Lower leg skin (tissue), 4 donors: ENCODE measurements at regions not wholly inside any gene's neighbourhood (a gene's known extent, or its start where the extent isn't known, plus 50 kb on each side); places are given as distances from the start of the nearest gene placed in this dataset.
"Not testable (repeated sequence)": the region's sequence is repeated elsewhere in the genome, so short reads cannot be mapped to it uniquely, and the experiment has no call there.

Experiments used
- DNase-seq, 2 donors: peaks; one replicate each; pipeline ENCODE4 v3.0.0-alpha.2; 2019; ENCODE audit warnings: low spot score in 2 of 2
- H3K4me3 ChIP-seq: fragments of 200-600 bp; sonication (generic); 2 replicates; pipeline ENCODE4 v1.5.1; 2017; ENCODE audit warnings: mild to moderate bottlenecking, low read depth; ENCODE audit not compliant: poor library complexity, severe bottlenecking
- POLR2A ChIP-seq, 2 donors: fragments of 450-650 bp; IDR thresholded peaks; one replicate each; pipeline ENCODE4 v1.6.1; 2016 to 2017; ENCODE audit warnings: antibody characterized with exemption in 2 of 2, mild to moderate bottlenecking in 1 of 2, moderate library complexity in 1 of 2
- WGBS, 2 donors: methylation state at CpG; one replicate each; pipeline ENCODE4 v1.1.5; 2018; 5-methylcytosine and 5-hydroxymethylcytosine counted together
- intact Hi-C: fragments of 100-400 bp; cut with DNase I; formaldehyde crosslinking; loops from one replicate; pipeline ENCODE4 v1.15.0; 2023; ENCODE audit warnings: low total_unique reads
- TF ChIP-seq, protein P1 (sequence below), 3 donors: fragments of 450-650 bp; IDR thresholded peaks; one replicate each; pipeline ENCODE4 v1.5.1; 2016; ENCODE audit warnings: antibody characterized with exemption in 3 of 3, mild to moderate bottlenecking in 3 of 3, moderate library complexity in 2 of 3

DNA sequence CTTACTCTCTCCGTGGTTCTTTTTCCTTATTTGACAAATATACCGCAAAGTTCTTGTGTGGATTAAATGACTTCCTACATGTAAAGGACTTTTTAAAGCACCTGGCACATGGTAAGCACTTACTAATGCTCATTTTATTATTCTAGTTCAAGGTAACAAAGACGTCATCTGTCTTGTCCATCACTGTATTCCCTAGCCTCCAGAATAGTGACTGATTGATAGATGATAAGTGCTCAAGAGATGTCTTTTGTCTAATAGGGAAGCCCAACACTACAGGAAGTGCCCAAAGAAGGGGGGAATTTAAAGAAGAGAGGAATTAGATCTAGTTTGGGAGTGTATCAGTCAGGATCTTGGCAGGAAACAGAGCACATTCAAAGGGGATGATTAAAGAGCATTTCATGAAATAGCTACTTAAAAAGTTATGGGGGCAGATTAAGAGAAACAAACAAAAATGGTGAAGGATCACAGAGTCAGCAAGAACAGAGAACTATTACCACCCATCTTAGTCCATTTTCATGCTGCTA, 151.9 kb downstream of the GXYLT1 start:
- TF ChIP-seq POLR2A (IDR thresholded peaks at IDR 0.05): no peak
- TF ChIP-seq, protein P1, sequence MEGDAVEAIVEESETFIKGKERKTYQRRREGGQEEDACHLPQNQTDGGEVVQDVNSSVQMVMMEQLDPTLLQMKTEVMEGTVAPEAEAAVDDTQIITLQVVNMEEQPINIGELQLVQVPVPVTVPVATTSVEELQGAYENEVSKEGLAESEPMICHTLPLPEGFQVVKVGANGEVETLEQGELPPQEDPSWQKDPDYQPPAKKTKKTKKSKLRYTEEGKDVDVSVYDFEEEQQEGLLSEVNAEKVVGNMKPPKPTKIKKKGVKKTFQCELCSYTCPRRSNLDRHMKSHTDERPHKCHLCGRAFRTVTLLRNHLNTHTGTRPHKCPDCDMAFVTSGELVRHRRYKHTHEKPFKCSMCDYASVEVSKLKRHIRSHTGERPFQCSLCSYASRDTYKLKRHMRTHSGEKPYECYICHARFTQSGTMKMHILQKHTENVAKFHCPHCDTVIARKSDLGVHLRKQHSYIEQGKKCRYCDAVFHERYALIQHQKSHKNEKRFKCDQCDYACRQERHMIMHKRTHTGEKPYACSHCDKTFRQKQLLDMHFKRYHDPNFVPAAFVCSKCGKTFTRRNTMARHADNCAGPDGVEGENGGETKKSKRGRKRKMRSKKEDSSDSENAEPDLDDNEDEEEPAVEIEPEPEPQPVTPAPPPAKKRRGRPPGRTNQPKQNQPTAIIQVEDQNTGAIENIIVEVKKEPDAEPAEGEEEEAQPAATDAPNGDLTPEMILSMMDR (IDR thresholded peaks at IDR 0.05): no peak
- no peak overlapping the region for H3K4me3 ChIP-seq
- WGBS, 2 donors: 63 to 65% methylated on average over 3 of the region's 3 CpGs
- intact Hi-C loops: no loop called here
- DNase-seq: no peak

DNA sequence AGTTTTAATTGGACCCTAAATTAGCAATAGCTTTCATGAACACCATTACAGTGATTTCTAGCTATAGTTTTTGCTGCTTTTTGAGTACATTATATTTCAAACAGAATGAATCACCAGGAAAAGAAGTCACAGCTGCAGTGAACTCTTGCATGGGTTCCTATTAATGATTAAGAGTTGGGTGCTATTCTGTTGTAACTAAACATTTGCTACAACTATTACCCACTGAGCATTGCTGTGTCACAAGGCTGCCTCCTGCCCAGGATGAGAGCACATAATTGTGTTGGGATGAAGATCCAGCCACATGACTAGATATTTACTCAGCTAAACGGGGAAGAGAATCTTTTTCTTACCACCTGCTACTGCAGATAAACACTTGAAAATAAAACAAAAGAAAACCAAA, 152.7 kb downstream of the GXYLT1 start:
- H3K4me3 ChIP-seq: no peak overlapping the region
- intact Hi-C loops: no loop called here
- no peak for DNase-seq
- WGBS, 2 donors: 54 to 57% methylated on average over 1 of the region's 1 CpG
- TF ChIP-seq, protein P1 (IDR thresholded peaks at IDR 0.05): no peak
- no peak for TF ChIP-seq POLR2A (IDR thresholded peaks at IDR 0.05)

DNA sequence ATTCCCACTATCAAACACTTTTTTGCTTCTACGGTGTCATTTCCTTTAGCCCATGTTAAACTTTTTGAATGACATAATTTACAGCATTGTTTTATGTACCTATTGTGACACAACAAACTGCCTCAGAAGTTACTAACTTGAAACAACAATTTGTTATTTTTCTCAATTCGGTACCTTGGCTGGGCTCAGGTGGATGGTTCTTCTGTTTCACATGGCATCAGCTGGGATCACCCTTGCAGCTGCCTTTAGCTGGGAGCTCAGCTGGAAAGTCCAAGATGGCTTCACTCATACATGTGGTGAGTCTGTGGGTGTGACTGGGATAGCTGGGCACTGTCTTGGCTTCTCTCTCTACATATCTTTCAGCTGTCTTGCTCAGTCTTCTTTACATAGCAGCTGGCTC, 156.0 kb downstream of the GXYLT1 start:
- WGBS, 2 donors: 83 to 93% methylated on average over 2 of the region's 2 CpGs
- TF ChIP-seq, protein P1 (IDR thresholded peaks at IDR 0.05): no peak
- TF ChIP-seq POLR2A (IDR thresholded peaks at IDR 0.05): no peak
- intact Hi-C loops: no loop called here
- DNase-seq: no peak
- H3K4me3 ChIP-seq: no peak overlapping the region

DNA sequence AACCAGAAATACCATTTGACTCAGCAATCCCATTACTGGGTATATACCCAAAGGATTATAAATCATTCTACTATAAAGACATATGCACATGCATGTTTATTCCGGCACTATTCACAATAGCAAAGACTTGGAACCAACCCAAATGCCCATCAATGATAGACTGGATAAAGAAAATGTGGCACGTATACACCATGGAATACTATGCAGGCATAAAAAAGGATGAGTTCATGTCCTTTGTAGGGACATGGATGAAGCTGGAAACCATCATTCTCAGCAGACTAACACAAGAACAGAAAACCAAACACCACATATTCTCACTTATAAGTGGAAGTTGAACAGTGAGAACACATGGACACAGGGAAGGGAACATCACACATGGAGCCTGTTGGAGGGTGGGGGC, 158.2 kb downstream of the GXYLT1 start:
- DNase-seq, intact Hi-C loops, H3K4me3 ChIP-seq: not testable (repeated sequence)
- WGBS, 2 donors: 84 to 87% methylated on average over 2 of the region's 2 CpGs

DNA sequence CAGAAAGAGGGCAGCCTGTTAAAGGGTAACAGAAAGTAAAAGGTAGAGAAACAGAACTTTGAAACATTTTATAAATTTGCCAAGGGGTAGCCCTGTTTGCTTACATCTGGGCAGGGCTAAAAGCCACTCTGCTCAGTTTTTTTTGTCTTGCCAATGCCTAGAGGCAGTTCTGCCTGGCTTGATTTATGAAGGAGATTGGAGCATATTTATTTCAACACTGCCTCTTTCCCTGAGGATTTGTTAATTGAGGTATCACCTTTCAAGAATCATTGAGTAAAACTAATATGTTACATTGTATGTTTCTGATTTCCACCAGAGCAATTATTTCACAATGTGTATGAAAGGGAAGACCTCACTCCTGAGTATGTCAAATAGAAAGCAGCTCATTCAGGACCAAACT, 160.8 kb downstream of the GXYLT1 start:
- intact Hi-C loops: no loop called here
- no peak overlapping the region for H3K4me3 ChIP-seq
- no peak for DNase-seq
- TF ChIP-seq POLR2A (IDR thresholded peaks at IDR 0.05): no peak
- TF ChIP-seq, protein P1 (IDR thresholded peaks at IDR 0.05): no peak

DNA sequence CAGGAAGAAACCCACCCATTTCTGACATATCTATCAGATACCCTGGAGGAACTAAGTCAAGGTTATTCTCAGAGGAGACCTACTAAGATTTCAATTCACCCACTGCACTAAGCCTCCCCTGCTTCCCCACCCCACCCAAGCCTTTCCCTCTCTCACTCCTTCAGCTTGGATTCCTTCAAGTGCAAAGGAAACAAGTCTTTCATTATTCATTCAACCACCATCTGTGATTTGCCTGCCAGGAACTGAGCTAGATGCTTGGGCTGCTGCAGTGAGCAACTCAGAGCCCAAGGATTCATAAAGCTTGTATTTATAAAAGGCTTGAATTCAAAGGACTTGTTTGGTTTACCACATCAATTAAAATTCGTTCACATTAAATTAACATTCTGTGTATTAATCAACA, 161.3 kb downstream of the GXYLT1 start:
- TF ChIP-seq, protein P1 (IDR thresholded peaks at IDR 0.05): no peak
- TF ChIP-seq POLR2A (IDR thresholded peaks at IDR 0.05): no peak
- WGBS, 2 donors: 10 to 15% methylated on average over 1 of the region's 1 CpG
- H3K4me3 ChIP-seq: no peak overlapping the region
- DNase-seq: no peak
- intact Hi-C loops: no loop called here
